ENCODE measurements at regions not wholly inside any gene's neighbourhood (a gene's known extent, or its start where the extent isn't known, plus 50 kb on each side); places are given as distances from the start of the nearest gene placed in this dataset.

DNA sequence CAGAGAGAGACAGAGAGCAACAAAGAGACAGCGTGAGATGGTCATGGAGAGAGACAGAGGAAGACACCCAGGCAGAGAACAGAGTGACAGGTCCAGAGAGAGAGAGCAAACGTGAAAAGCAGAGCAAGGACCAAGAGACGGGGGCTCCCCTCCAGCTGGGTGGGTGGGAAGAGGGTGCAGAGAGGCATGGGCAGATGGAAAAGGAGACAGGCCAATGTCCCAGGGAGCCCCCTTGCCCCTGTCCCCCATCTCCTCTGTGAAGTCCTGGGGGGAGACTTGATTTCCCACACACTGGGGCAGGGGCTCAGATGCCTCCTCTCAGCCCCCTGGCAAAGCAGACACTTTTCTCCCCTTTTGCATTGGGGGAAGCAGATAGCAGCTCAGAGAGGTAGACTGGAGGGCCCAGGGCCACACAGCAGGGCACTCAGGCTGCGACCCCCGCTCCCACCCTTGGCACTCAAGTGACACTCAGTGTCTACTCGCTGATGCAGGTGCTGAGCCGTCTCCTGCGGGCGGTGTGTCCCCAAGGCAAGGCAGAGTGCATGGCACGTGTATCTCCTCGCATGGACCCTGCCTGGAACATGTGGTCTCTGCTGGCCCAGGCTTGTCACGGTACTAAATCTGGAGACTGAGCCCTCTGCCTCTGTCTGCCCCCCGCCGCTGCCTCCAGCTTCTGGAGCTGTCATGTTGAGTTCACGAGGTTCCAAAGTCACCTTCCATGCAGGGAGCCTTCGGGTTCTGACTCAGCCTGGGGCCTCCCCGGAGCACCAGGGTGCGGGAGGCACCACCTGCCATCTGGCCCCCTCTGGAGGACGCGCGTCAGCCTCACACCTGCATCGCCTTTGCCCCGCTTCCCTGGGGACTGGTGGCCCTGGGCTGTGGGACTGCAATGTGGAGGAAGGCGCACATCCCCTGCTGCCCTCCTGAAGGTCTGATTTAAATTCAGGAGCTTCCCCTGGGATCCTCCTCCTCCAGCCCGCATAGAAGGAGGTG, 215.9 kb upstream of the GSE1 start (continued):
- TF ChIP-seq, protein P1, sequence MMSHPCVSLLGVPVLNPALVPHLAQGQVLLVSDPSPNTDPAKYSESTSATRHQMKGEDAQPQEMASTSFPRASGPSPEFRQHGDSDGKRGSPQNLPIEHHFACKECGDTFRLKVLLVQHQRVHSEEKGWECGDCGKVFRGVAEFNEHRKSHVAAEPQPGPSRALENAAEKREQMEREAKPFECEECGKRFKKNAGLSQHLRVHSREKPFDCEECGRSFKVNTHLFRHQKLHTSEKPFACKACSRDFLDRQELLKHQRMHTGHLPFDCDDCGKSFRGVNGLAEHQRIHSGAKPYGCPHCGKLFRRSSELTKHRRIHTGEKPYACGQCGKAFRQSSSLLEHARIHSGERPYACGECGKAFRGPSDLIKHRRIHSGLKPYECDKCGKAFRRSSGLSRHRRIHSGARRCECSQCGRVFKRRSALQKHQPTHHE (CRISPR knock-in tag; IDR thresholded peaks at IDR 0.05; ENCODE audit: borderline replicate concordance): no peak
- TF ChIP-seq, protein P2, sequence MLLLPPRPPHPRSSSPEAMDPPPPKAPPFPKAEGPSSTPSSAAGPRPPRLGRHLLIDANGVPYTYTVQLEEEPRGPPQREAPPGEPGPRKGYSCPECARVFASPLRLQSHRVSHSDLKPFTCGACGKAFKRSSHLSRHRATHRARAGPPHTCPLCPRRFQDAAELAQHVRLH (CRISPR knock-in tag; IDR thresholded peaks at IDR 0.05; ENCODE audit: borderline replicate concordance, low read depth): no peak
- TF ChIP-seq ZNF124 (CRISPR knock-in tag; IDR thresholded peaks at IDR 0.05) (no peak), HOXA9 (CRISPR knock-in tag; IDR thresholded peaks at IDR 0.05; ENCODE audit: borderline replicate concordance) (no peak), XRCC5 (optimal IDR thresholded peaks at IDR 0.05; ENCODE audit: low read length) (peak; percentile 54), PCBP1 (IDR thresholded peaks at IDR 0.05; ENCODE audit: borderline replicate concordance, low read depth, low read length) (no peak), TOPORS (CRISPR knock-in tag; IDR thresholded peaks at IDR 0.05) (no peak), ZNF564 (CRISPR knock-in tag; IDR thresholded peaks at IDR 0.05) (no peak), ZNF562 (CRISPR knock-in tag; IDR thresholded peaks at IDR 0.05; ENCODE audit: borderline replicate concordance) (no peak), ZNF557 (CRISPR knock-in tag; IDR thresholded peaks at IDR 0.05) (no peak), ZNF530 (CRISPR knock-in tag; IDR thresholded peaks at IDR 0.05; ENCODE audit: low read depth) (no peak), HDAC1 (CRISPR knock-in tag; IDR thresholded peaks at IDR 0.05) (no peak), POGZ (CRISPR knock-in tag; IDR thresholded peaks at IDR 0.05) (no peak)
- TF ChIP-seq, protein P3, sequence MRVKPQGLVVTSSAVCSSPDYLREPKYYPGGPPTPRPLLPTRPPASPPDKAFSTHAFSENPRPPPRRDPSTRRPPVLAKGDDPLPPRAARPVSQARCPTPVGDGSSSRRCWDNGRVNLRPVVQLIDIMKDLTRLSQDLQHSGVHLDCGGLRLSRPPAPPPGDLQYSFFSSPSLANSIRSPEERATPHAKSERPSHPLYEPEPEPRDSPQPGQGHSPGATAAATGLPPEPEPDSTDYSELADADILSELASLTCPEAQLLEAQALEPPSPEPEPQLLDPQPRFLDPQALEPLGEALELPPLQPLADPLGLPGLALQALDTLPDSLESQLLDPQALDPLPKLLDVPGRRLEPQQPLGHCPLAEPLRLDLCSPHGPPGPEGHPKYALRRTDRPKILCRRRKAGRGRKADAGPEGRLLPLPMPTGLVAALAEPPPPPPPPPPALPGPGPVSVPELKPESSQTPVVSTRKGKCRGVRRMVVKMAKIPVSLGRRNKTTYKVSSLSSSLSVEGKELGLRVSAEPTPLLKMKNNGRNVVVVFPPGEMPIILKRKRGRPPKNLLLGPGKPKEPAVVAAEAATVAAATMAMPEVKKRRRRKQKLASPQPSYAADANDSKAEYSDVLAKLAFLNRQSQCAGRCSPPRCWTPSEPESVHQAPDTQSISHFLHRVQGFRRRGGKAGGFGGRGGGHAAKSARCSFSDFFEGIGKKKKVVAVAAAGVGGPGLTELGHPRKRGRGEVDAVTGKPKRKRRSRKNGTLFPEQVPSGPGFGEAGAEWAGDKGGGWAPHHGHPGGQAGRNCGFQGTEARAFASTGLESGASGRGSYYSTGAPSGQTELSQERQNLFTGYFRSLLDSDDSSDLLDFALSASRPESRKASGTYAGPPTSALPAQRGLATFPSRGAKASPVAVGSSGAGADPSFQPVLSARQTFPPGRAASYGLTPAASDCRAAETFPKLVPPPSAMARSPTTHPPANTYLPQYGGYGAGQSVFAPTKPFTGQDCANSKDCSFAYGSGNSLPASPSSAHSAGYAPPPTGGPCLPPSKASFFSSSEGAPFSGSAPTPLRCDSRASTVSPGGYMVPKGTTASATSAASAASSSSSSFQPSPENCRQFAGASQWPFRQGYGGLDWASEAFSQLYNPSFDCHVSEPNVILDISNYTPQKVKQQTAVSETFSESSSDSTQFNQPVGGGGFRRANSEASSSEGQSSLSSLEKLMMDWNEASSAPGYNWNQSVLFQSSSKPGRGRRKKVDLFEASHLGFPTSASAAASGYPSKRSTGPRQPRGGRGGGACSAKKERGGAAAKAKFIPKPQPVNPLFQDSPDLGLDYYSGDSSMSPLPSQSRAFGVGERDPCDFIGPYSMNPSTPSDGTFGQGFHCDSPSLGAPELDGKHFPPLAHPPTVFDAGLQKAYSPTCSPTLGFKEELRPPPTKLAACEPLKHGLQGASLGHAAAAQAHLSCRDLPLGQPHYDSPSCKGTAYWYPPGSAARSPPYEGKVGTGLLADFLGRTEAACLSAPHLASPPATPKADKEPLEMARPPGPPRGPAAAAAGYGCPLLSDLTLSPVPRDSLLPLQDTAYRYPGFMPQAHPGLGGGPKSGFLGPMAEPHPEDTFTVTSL (CRISPR knock-in tag; IDR thresholded peaks at IDR 0.05; ENCODE audit: borderline replicate concordance): no peak
- TF ChIP-seq, protein P4, sequence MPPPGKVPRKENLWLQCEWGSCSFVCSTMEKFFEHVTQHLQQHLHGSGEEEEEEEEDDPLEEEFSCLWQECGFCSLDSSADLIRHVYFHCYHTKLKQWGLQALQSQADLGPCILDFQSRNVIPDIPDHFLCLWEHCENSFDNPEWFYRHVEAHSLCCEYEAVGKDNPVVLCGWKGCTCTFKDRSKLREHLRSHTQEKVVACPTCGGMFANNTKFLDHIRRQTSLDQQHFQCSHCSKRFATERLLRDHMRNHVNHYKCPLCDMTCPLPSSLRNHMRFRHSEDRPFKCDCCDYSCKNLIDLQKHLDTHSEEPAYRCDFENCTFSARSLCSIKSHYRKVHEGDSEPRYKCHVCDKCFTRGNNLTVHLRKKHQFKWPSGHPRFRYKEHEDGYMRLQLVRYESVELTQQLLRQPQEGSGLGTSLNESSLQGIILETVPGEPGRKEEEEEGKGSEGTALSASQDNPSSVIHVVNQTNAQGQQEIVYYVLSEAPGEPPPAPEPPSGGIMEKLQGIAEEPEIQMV (CRISPR knock-in tag; IDR thresholded peaks at IDR 0.05; ENCODE audit: low read depth): no peak
- TF ChIP-seq, protein P5, sequence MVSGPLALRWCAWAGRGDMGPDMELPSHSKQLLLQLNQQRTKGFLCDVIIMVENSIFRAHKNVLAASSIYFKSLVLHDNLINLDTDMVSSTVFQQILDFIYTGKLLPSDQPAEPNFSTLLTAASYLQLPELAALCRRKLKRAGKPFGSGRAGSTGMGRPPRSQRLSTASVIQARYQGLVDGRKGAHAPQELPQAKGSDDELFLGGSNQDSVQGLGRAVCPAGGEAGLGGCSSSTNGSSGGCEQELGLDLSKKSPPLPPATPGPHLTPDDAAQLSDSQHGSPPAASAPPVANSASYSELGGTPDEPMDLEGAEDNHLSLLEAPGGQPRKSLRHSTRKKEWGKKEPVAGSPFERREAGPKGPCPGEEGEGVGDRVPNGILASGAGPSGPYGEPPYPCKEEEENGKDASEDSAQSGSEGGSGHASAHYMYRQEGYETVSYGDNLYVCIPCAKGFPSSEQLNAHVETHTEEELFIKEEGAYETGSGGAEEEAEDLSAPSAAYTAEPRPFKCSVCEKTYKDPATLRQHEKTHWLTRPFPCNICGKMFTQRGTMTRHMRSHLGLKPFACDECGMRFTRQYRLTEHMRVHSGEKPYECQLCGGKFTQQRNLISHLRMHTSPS (CRISPR knock-in tag; IDR thresholded peaks at IDR 0.05; ENCODE audit: low read depth): no peak
